Keratinocyte (primary cell): ENCODE measurements at regions not wholly inside any gene's neighbourhood (a gene's known extent, or its start where the extent isn't known, plus 50 kb on each side); places are given as distances from the start of the nearest gene placed in this dataset.

Experiments
- DNase-seq: peaks from one replicate; pipeline ENCODE4 v3.0.0-alpha.2; 2011; ENCODE audit warnings: low read depth, missing footprints, low spot score
- FAIRE-seq: peaks from 2 replicates; lab custom pipeline; 2011; peaks lifted over from hg19 to GRCh38; lab: Jason Lieb, UNC
- H2AFZ ChIP-seq: 2 replicates; pipeline ENCODE4 v1.6.0; 2012; ENCODE audit warnings: low read length, control low read depth, inconsistent platforms; ENCODE audit not compliant: control insufficient read depth
- H3K27ac ChIP-seq: 2 replicates; pipeline ENCODE4 v1.5.1; 2011; ENCODE audit warnings: low read length; ENCODE audit not compliant: control insufficient read depth, insufficient read depth
- H3K27me3 ChIP-seq: 3 replicates; pipeline ENCODE4 v1.6.0; 2011; ENCODE audit warnings: low read length; ENCODE audit not compliant: control insufficient read depth, insufficient read depth; ENCODE audit errors: extremely low read depth
- H3K36me3 ChIP-seq, 2 experiments: 2 replicates in 1 of 2; 3 replicates in 1 of 2; pipeline ENCODE4 v1.5.1; 2011; ENCODE audit warnings: low read length in 2 of 2, mild to moderate bottlenecking in 1 of 2; ENCODE audit not compliant: control insufficient read depth in 2 of 2, insufficient read depth in 2 of 2; ENCODE audit errors: extremely low read depth in 1 of 2
- H3K4me1 ChIP-seq: 3 replicates; pipeline ENCODE4 v1.5.1; 2011; ENCODE audit warnings: low read length; ENCODE audit not compliant: control insufficient read depth, insufficient read depth; ENCODE audit errors: extremely low read depth
- H3K4me2 ChIP-seq: 3 replicates; pipeline ENCODE4 v1.6.0; 2011; ENCODE audit warnings: low read depth, low read length; ENCODE audit not compliant: control insufficient read depth, insufficient read depth; ENCODE audit errors: extremely low read depth
- H3K4me3 ChIP-seq, 3 experiments: fragments of 200-600 bp in 1 of 3; sonication (generic) in 1 of 3; 2 replicates in 2 of 3; 3 replicates in 1 of 3; pipeline ENCODE4 v1.5.1; 2011 to 2016; ENCODE audit warnings: low read length in 3 of 3, mild to moderate bottlenecking in 3 of 3, control low read depth in 2 of 3, inconsistent platforms in 1 of 3, low read depth in 1 of 3, mixed read lengths in 1 of 3, mixed run types in 1 of 3, moderate library complexity in 1 of 3; ENCODE audit not compliant: control insufficient read depth in 2 of 3, insufficient read depth in 2 of 3; ENCODE audit errors: extremely low read depth in 1 of 3
- H3K79me2 ChIP-seq: 2 replicates; pipeline ENCODE4 v1.6.0; 2012; ENCODE audit warnings: low read length; ENCODE audit not compliant: control insufficient read depth, insufficient read depth
- H3K9ac ChIP-seq: 3 replicates; pipeline ENCODE4 v1.6.0; 2011; ENCODE audit warnings: low read length; ENCODE audit not compliant: control insufficient read depth, insufficient read depth; ENCODE audit errors: extremely low read depth
- H3K9me1 ChIP-seq: 3 replicates; pipeline ENCODE4 v1.6.0; 2011; ENCODE audit warnings: low read length; ENCODE audit not compliant: control insufficient read depth, insufficient read depth; ENCODE audit errors: extremely low read depth
- H3K9me3 ChIP-seq: 2 replicates; pipeline ENCODE4 v1.5.1; 2012; ENCODE audit warnings: low read depth, low read length; ENCODE audit not compliant: control insufficient read depth
- H4K20me1 ChIP-seq: 3 replicates; pipeline ENCODE4 v1.6.0; 2011; ENCODE audit warnings: low read length; ENCODE audit not compliant: control insufficient read depth, insufficient read depth; ENCODE audit errors: extremely low read depth
- CTCF ChIP-seq, 3 experiments: IDR thresholded peaks in 1 of 3; conservative IDR thresholded peaks in 1 of 3; optimal IDR thresholded peaks in 1 of 3; 2 replicates in 2 of 3; 3 replicates in 1 of 3; pipeline versions ENCODE3 to v1.5.1; 2011; ENCODE audit warnings: low read length in 3 of 3, mild to moderate bottlenecking in 3 of 3, moderate library complexity in 2 of 3, control low read depth in 1 of 3, inconsistent platforms in 1 of 3; ENCODE audit not compliant: insufficient read depth in 2 of 3; ENCODE audit errors: extremely low read depth in 1 of 3
- EZH2 ChIP-seq: IDR thresholded peaks from one replicate; pipeline ENCODE4 v1.6.1; 2012; ENCODE audit warnings: inconsistent platforms, mild to moderate bottlenecking, low read length, moderate library complexity
- dilution Hi-C: fragments of 300-500 bp; cut with MboI; formaldehyde crosslinking; loops from one replicate; pipeline ENCODE4 v1.7.0; 2020; ENCODE audit warnings: low sequenced_read_pairs; ENCODE audit not compliant: extremely low pct_ligation_motif_present

DNA sequence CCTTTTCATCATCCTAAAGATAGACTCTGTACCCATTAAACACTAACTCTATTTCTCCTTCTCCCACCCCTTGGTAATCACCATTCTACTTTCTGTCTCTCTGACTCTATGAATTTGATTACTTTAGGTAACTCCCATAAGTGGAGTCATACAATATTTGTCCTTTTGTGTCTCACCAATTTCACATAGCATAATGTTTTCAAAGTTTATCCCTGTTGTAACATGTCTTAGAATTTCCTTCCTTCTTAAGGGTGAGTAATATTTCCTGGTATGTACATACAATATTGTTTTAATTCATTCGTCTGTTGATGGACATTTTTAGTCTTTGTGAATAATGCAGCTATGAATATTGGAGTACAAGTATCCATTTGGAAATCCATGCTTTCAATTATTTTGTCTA, 50.9 kb upstream of the CDCA7L start:
- Histone ChIP-seq H3K79me2 (no peaks in the 10 kb centered on the region), H3K27ac (peak overlapping the region; percentile 60), H3K4me3 (no peak overlapping the region), H3K9ac (no peak overlapping the region), H3K36me3 (no peaks in the 10 kb centered on the region), H2AFZ (peak overlapping the region; percentile 74), H3K9me1 (no peaks in the 10 kb centered on the region), H3K27me3 (no peaks in the 10 kb centered on the region), H3K4me2 (peak overlapping the region; percentile 75), H4K20me1 (no peaks in the 10 kb centered on the region), H3K4me1 (peaks cover 19% of the 10 kb centered on the region), H3K9me3 (no peaks in the 10 kb centered on the region)
- DNase-seq: peak; percentile 46
- FAIRE-seq: peak; percentile 34
- TF ChIP-seq EZH2 (no peak), CTCF (optimal IDR thresholded peaks at IDR 0.05 in 1 of 3, IDR thresholded peaks at IDR 0.05 in 1 of 3, conservative IDR thresholded peaks at IDR 0.05 in 1 of 3; ENCODE audit: extremely low read depth in 1 of 3, insufficient read depth in 2 of 3, low read length in 3 of 3) (no peak)
- dilution Hi-C loops: no loop called here
